ENCODE measurements at regions not wholly inside any gene's neighbourhood (a gene's known extent, or its start where the extent isn't known, plus 50 kb on each side); places are given as distances from the start of the nearest gene placed in this dataset.

DNA sequence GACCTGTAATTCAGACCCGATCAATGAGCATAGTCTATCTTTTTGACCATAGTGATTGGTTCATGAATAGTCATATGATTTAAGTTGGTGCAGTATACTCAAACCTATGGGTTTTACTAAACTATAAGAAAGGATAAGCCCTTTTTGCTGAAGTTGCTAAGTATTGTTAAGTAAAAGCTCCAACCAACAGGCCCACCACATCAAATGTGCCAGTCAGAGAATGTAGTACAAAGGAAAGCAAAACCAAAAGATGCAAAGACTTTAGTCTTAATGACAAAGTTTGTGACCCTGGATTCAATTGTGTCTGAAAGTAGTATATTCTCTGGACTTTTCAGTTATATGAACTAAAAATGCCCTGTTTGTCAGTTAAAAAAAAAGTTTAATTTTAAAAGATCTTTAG lies 208.1 kb upstream of the TET2 start:
- TF ChIP-seq, protein P1, sequence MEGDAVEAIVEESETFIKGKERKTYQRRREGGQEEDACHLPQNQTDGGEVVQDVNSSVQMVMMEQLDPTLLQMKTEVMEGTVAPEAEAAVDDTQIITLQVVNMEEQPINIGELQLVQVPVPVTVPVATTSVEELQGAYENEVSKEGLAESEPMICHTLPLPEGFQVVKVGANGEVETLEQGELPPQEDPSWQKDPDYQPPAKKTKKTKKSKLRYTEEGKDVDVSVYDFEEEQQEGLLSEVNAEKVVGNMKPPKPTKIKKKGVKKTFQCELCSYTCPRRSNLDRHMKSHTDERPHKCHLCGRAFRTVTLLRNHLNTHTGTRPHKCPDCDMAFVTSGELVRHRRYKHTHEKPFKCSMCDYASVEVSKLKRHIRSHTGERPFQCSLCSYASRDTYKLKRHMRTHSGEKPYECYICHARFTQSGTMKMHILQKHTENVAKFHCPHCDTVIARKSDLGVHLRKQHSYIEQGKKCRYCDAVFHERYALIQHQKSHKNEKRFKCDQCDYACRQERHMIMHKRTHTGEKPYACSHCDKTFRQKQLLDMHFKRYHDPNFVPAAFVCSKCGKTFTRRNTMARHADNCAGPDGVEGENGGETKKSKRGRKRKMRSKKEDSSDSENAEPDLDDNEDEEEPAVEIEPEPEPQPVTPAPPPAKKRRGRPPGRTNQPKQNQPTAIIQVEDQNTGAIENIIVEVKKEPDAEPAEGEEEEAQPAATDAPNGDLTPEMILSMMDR (IDR thresholded peaks at IDR 0.05): no peak
- no peak for TF ChIP-seq POLR2AphosphoS5 (IDR thresholded peaks at IDR 0.05)

Data from esophagus muscularis mucosa (tissue), 3 donors.